ENCODE measurements at regions not wholly inside any gene's neighbourhood (a gene's known extent, or its start where the extent isn't known, plus 50 kb on each side); places are given as distances from the start of the nearest gene placed in this dataset.
"Not testable (repeated sequence)": the region's sequence is repeated elsewhere in the genome, so short reads cannot be mapped to it uniquely, and the experiment has no call there.

DNA sequence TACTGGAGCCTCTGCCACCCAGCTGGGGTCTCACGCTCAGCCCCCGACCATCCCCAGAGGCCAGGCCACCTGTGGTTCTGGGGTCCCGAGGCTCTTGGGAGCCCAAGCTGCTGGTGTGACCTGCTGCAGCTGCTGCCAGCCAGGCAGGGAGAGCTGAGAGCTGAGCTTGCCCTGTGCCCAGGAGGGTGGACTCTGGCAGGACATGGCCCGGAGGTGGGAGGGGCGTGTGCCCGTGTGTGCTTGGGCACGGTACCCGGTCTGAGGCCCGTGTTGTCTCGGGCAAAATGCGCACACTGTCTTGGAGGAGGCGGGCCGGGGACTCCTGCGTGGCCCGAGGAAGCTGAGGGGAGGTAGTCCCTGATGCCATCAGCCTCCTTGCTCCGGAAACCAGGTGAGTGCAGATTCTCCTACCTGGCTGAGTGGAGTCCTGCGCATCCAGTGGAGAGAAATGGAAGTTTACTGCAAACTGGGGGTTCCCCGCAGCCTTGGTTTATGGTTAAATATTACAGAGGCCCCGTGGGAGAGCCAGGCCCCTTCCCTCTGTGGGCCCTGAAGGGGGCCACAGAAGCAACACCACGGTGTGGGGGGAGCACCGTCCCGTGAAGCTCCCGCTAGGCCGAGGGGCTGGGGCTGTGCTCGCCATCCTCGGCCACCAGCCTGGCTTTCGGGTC is 4380.8 kb upstream of the TPTE start:
- H3K9ac ChIP-seq (replicated peaks in 1 of 4; ENCODE audit: extremely low read depth in 1 of 4, low read depth in 3 of 4, low read length in 3 of 4); H2BK20ac ChIP-seq (ENCODE audit: low read length); H2BK15ac ChIP-seq (ENCODE audit: low read length); H4K91ac ChIP-seq (replicated peaks; ENCODE audit: insufficient read length, low read length); H2BK120ac ChIP-seq (replicated peaks; ENCODE audit: low read depth, low read length); H3K4me1 ChIP-seq (replicated peaks in 1 of 4; ENCODE audit: control insufficient read depth in 3 of 4, insufficient read depth in 4 of 4, low read length in 3 of 4); H2AFZ ChIP-seq (ENCODE audit: low read length); H3K23me2 ChIP-seq (ENCODE audit: low read depth, low read length); H3K14ac ChIP-seq (ENCODE audit: insufficient read length); H2BK5ac ChIP-seq (ENCODE audit: low read depth, low read length); H3K23ac ChIP-seq (ENCODE audit: insufficient read length); DNase-seq (ENCODE audit: low read depth in 1 of 2, low spot score in 2 of 2); H3K27me3 ChIP-seq (replicated peaks in 1 of 4; ENCODE audit: control insufficient read depth in 3 of 4, extremely low read depth in 1 of 4, insufficient read depth in 3 of 4, low read length in 3 of 4); POLR2A ChIA-PET (ENCODE audit: partially characterized antibody); H4K20me1 ChIP-seq (replicated peaks in 1 of 2; ENCODE audit: control insufficient read depth in 1 of 2, insufficient read depth in 2 of 2, low read length in 2 of 2); CTCF ChIA-PET (ENCODE audit: partially characterized antibody); H2AK5ac ChIP-seq (ENCODE audit: low read depth, low read length); H3K27ac ChIP-seq (ENCODE audit: low read depth, low read length); H3K18ac ChIP-seq (ENCODE audit: extremely low read depth, low read length); H3K56ac ChIP-seq (replicated peaks; ENCODE audit: insufficient read length, low read depth, low read length); H3K79me1 ChIP-seq (ENCODE audit: low read depth, low read length); H4K5ac ChIP-seq (ENCODE audit: insufficient read length, low read depth, low read length); H2BK12ac ChIP-seq (ENCODE audit: low read depth, low read length); H3K9me3 ChIP-seq (ENCODE audit: insufficient read depth in 2 of 2, low read depth in 1 of 2, low read length in 1 of 2); H4K8ac ChIP-seq (ENCODE audit: extremely low read depth, insufficient read depth, low read length); H3K4me2 ChIP-seq (ENCODE audit: insufficient read depth in 1 of 2, low read depth in 2 of 2, low read length in 2 of 2); H3K4ac ChIP-seq (replicated peaks; ENCODE audit: insufficient read length, low read depth, low read length); H3K36me3 ChIP-seq (ENCODE audit: control insufficient read depth in 2 of 4, insufficient read depth in 4 of 4, low read length in 3 of 4); H3K4me3 ChIP-seq (ENCODE audit: extremely low read depth in 1 of 4, insufficient read depth in 2 of 4, low read depth in 3 of 4, low read length in 4 of 4); H3K79me2 ChIP-seq (ENCODE audit: control insufficient read depth in 1 of 2, insufficient read depth in 2 of 2, low read length in 2 of 2); FAIRE-seq: not testable (repeated sequence)
- WGBS, 2 experiments (ENCODE audit: extremely low coverage in 1 of 2, insufficient coverage in 1 of 2, insufficient read length in 1 of 2, insufficient replicate concordance in 2 of 2, low coverage in 1 of 2, low lambda C conversion rate in 2 of 2, missing lambda C conversion rate in 1 of 2) = no CpG with 5 or more reads among the region's 27 CpGs

- H2BK12ac ChIP-seq (ENCODE audit: low read depth, low read length); H3K23ac ChIP-seq (ENCODE audit: insufficient read length); H4K8ac ChIP-seq (ENCODE audit: extremely low read depth, insufficient read depth, low read length); H3K9me3 ChIP-seq (ENCODE audit: insufficient read depth in 2 of 2, low read depth in 1 of 2, low read length in 1 of 2); H3K4ac ChIP-seq (replicated peaks; ENCODE audit: insufficient read length, low read depth, low read length); H3K4me1 ChIP-seq (replicated peaks in 1 of 4; ENCODE audit: control insufficient read depth in 3 of 4, insufficient read depth in 4 of 4, low read length in 3 of 4); H3K14ac ChIP-seq (ENCODE audit: insufficient read length); H3K9ac ChIP-seq (replicated peaks in 1 of 4; ENCODE audit: extremely low read depth in 1 of 4, low read depth in 3 of 4, low read length in 3 of 4); H3K23me2 ChIP-seq (ENCODE audit: low read depth, low read length); H3K79me2 ChIP-seq (ENCODE audit: control insufficient read depth in 1 of 2, insufficient read depth in 2 of 2, low read length in 2 of 2); H3K4me3 ChIP-seq (ENCODE audit: extremely low read depth in 1 of 4, insufficient read depth in 2 of 4, low read depth in 3 of 4, low read length in 4 of 4); H2AK5ac ChIP-seq (ENCODE audit: low read depth, low read length); H3K18ac ChIP-seq (ENCODE audit: extremely low read depth, low read length); H3K36me3 ChIP-seq (ENCODE audit: control insufficient read depth in 2 of 4, insufficient read depth in 4 of 4, low read length in 3 of 4); H3K4me2 ChIP-seq (ENCODE audit: insufficient read depth in 1 of 2, low read depth in 2 of 2, low read length in 2 of 2); H3K56ac ChIP-seq (replicated peaks; ENCODE audit: insufficient read length, low read depth, low read length); POLR2A ChIA-PET (ENCODE audit: partially characterized antibody); H2BK120ac ChIP-seq (replicated peaks; ENCODE audit: low read depth, low read length); H3K27ac ChIP-seq (ENCODE audit: low read depth, low read length); H3K27me3 ChIP-seq (replicated peaks in 1 of 4; ENCODE audit: control insufficient read depth in 3 of 4, extremely low read depth in 1 of 4, insufficient read depth in 3 of 4, low read length in 3 of 4); DNase-seq (ENCODE audit: low read depth in 1 of 2, low spot score in 2 of 2); H2AFZ ChIP-seq (ENCODE audit: low read length); H2BK15ac ChIP-seq (ENCODE audit: low read length); H4K20me1 ChIP-seq (replicated peaks in 1 of 2; ENCODE audit: control insufficient read depth in 1 of 2, insufficient read depth in 2 of 2, low read length in 2 of 2); FAIRE-seq; H2BK5ac ChIP-seq (ENCODE audit: low read depth, low read length); H4K91ac ChIP-seq (replicated peaks; ENCODE audit: insufficient read length, low read length); H3K79me1 ChIP-seq (ENCODE audit: low read depth, low read length); H2BK20ac ChIP-seq (ENCODE audit: low read length); CTCF ChIA-PET (ENCODE audit: partially characterized antibody); H4K5ac ChIP-seq (ENCODE audit: insufficient read length, low read depth, low read length): not testable (repeated sequence)
- no CpG with 5 or more reads among the region's 14 CpGs for WGBS, 2 experiments (ENCODE audit: extremely low coverage in 1 of 2, insufficient coverage in 1 of 2, insufficient read length in 1 of 2, insufficient replicate concordance in 2 of 2, low coverage in 1 of 2, low lambda C conversion rate in 2 of 2, missing lambda C conversion rate in 1 of 2)
Observed at GRCh38 chr21:6141138-6141474, 4380.3 kb upstream of the TPTE start.

Measured in H1 (cell line).